ENCODE measurements at regions not wholly inside any gene's neighbourhood (a gene's known extent, or its start where the extent isn't known, plus 50 kb on each side); places are given as distances from the start of the nearest gene placed in this dataset.
"Not testable (repeated sequence)": the region's sequence is repeated elsewhere in the genome, so short reads cannot be mapped to it uniquely, and the experiment has no call there.

GRCh38 chr5:142208777-142209312 is 100.3 kb downstream of the NDFIP1 start:
- no peak for TF ChIP-seq CTCF (IDR thresholded peaks at IDR 0.05; ENCODE audit: low read depth, low read length)
- H3K4me3 ChIP-seq (ENCODE audit: low read depth, low read length) = no peak overlapping the region
- no peaks in the 10 kb centered on the region for H3K36me3 ChIP-seq
- H3K27ac ChIP-seq = no peak overlapping the region
- no peaks in the 10 kb centered on the region for H3K27me3 ChIP-seq (ENCODE audit: insufficient read depth, low read depth, severe bottlenecking)
- no peaks in the 10 kb centered on the region for H3K9me3 ChIP-seq (ENCODE audit: severe bottlenecking)
- DNase-seq = no peak

GRCh38 chr5:142208244-142208643 is 99.7 kb downstream of the NDFIP1 start:
- H3K9me3 ChIP-seq (ENCODE audit: severe bottlenecking); H3K27me3 ChIP-seq (ENCODE audit: insufficient read depth, low read depth, severe bottlenecking); DNase-seq; H3K36me3 ChIP-seq; H3K27ac ChIP-seq; H3K4me3 ChIP-seq (ENCODE audit: low read depth, low read length): not testable (repeated sequence)

GRCh38 chr5:142206801-142207200 is 98.2 kb downstream of the NDFIP1 start:
- Histone ChIP-seq H3K4me3 (ENCODE audit: low read depth, low read length) (no peak overlapping the region), H3K27ac (no peak overlapping the region), H3K27me3 (ENCODE audit: insufficient read depth, low read depth, severe bottlenecking) (no peaks in the 10 kb centered on the region), H3K9me3 (ENCODE audit: severe bottlenecking) (no peaks in the 10 kb centered on the region), H3K36me3 (no peaks in the 10 kb centered on the region)
- DNase-seq = no peak
- no peak for TF ChIP-seq CTCF (IDR thresholded peaks at IDR 0.05; ENCODE audit: low read depth, low read length)

GRCh38 chr5:142204219-142204618 is 95.6 kb downstream of the NDFIP1 start:
- no peak for DNase-seq
- no peak for TF ChIP-seq CTCF (IDR thresholded peaks at IDR 0.05; ENCODE audit: low read depth, low read length)
- Histone ChIP-seq H3K27ac (no peak overlapping the region), H3K9me3 (ENCODE audit: severe bottlenecking) (no peaks in the 10 kb centered on the region), H3K4me3 (ENCODE audit: low read depth, low read length) (no peak overlapping the region), H3K36me3 (no peaks in the 10 kb centered on the region), H3K27me3 (ENCODE audit: insufficient read depth, low read depth, severe bottlenecking) (no peaks in the 10 kb centered on the region)

All from WERI-Rb-1 (cell line).